Endothelial cell of hepatic sinusoid (primary cell): ENCODE measurements at regions not wholly inside any gene's neighbourhood (a gene's known extent, or its start where the extent isn't known, plus 50 kb on each side); places are given as distances from the start of the nearest gene placed in this dataset.
"Not testable (repeated sequence)": the region's sequence is repeated elsewhere in the genome, so short reads cannot be mapped to it uniquely, and the experiment has no call there.

Experiments
- in situ Hi-C: cut with HindIII; loops from 2 replicates; pipeline ENCODE4 v1.10.0; 2017; ENCODE audit warnings: low sequenced_read_pairs

DNA sequence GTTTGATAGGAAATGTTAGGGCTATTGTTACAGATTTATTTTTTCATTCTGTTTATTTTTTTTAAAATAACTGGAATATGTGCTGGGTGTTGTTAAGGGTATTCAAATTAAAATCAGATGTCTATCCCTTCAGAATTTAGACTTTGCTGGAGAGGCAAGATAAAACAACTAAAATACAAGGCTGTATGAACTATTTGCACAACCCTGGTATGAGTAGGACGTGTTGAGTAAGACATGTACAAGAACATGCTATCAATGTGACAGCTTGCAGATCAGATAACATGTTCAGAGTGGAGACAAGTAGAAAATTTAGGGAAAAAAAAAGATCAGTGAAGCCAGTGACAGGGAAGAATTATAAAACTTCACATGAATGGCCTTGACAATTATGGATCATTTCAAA, 853.5 kb downstream of the METTL15 start:
- in situ Hi-C loops, result no loop called here

DNA sequence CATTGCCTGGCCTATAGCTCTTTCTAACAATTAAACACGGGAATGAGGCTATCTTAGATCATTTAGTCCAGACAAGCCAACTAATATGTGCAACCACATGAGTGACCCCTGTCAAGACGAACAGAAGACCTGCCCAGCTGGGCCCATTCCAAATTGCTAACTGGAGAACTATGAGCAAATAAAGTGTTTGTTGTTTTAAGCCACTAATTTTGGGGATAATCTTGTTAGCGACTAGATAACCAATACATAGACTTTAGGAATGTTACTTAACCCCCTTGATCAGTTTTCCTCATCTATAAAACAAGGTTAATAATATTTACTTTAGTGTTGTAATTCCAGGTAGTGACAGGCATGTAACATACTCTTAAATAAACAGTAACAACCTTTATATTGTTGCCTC, 848.3 kb downstream of the METTL15 start:
- in situ Hi-C loops, result no loop called here

DNA sequence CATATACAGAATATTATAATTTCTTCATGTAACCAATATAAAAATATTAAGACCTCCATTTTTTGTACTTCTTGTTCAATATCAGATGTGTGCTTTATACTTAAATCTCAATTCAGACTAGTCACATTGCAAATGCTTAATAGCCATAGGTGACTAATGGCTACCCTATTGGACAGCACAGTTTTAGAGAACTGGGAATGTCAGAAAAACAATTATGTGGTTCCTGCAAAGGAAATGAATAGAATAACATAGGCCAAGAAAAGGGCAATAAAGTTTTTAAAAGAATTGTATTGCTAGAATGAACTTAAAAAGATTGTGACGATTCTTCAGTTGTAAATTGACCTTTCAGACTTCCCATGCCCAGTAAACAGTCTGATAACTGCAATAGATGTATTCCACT, 843.0 kb downstream of the METTL15 start:
- in situ Hi-C loops, result no loop called here

DNA sequence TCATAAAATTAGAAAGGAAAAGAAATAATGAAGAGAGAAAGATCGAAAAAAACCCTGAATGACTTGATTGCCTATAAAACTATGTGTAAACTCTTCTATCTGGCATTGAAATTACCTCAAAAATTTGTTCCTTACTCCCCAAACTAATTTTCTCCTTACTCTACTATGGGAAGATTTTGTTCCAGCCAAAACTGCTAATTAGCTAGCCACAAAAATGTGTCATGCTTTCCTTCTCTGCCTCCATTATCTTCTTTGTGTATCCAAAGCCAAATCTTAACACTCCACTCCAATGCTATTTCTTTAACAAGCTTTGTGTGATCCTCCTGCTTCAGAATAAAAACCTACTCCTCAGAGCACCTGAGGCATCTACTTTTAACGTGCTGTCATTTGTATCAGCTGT, 831.2 kb downstream of the METTL15 start:
- in situ Hi-C loops, result no loop called here

DNA sequence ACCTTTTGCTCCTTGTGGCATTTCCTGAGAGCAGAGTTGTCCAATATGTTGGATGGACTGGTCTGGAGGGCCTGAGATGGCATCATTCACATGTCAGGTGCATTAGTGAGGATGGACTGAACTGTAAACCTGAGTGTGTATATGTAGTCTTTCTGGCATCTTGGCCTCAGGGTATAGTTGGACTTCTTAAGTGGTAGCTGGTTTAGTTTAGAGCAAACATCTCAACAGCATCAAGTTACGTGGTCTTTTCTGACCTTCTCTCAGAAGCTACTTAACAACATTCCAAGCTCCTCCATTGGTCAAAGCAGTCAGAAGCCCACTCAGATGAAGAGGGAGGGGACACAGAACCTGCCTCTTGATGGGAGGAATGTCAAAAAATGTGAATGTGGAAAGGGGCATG, 829.9 kb downstream of the METTL15 start:
- in situ Hi-C loops, result no loop called here

DNA sequence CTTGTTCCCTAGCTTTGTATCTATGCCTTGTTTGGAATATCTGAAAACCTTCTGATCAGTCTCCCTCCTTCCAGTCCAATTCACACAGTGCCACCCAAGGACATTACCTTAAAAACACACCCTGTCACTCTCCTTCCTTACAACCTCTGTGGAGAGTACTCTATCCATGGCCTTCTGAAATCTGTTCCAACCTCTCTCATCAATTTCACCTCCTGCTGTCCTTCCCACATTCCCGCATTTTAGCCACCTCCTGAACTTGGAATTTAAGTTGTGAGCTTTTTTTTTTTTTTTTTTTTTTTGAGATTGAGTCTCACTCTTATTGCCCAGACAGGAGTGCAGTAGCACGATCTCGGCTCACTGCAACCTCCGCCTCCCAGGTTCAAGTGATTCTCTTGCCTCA, 824.8 kb downstream of the METTL15 start:
- in situ Hi-C loops, result no loop called here

DNA sequence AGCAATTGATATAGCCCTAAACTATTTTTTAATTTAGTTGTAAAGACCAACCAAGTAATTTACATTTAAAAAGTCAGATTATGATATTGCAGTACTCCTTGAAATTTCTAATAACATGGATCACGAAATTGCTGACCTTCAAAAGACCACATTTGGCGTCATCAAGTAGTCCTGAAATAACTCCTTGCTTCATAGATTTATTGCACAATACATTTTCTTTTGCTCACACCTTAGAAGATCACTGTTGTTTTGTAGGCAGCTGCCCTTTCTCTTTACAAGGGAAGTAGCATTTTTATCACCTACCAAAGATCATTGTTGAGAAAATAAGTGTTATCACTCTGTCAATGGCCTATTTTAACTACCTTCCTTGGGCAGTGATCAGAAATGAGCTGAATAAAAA, 815.8 kb downstream of the METTL15 start:
- in situ Hi-C loops, result no loop called here

DNA sequence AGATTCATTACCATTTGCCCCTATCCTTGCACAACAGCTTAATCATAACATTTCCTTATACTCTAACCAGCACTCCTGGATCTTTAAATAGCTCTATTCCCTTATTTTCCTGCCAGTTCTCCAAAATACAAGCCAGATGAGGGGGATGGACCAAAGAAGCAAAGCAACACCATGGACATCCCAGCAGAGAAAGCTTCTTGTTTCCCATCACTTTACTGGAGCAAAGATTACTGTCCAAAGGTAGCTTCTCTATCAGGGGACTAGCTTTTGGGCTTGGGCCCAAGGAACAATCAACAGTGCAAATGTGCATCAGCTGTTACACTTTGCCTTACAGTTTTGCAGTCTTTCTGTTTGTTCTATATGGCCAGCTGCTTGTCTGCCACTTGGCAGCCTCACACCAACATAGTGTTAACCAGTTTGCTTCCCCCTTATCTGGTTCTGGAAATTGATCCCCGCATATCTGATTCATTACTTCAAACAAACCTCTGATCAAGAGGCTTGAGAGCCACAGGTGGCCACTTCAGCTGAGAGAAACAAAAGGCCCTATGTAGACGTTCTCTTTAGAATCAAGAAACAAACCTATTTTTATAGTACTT, 814.3 kb downstream of the METTL15 start:
- in situ Hi-C loops, result no loop called here

DNA sequence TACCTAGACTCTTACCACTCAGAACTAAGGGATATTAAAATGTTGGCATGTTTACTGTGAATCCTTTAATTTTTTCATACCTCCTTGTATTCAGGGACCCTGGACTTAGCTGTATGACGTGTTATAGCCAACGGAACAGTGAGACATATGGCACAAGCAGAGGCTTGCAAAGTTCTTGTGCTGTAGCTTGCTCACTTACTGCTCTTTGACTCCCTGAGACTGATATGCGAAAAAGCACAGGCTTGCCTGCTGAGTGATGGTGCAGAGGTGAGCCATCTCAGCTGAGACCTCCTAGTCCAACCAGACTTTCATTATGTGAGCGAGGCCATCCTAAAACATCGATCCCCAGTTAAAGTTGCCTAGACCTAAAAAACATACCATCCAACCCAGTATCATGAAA, 811.0 kb downstream of the METTL15 start:
- in situ Hi-C loops, result no loop called here

DNA sequence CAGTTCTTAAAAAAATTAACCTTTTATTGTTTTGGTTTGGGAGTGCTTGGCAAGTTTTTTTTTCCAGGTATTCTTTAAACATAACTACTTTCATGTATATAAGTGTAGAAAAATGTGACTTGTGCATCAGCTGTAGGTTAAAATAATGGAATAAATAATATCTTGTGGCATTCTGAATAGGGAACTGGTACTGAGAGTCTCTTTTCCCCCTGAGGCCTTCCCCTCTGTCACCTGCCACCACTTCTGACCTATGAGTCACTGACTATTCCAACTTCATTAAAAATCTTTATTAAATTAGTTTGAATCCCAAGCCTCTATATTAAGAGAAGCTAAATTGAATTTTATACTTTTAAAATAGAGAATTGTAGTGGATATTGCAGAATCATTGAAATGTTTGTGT, 805.7 kb downstream of the METTL15 start:
- in situ Hi-C loops, result no loop called here

DNA sequence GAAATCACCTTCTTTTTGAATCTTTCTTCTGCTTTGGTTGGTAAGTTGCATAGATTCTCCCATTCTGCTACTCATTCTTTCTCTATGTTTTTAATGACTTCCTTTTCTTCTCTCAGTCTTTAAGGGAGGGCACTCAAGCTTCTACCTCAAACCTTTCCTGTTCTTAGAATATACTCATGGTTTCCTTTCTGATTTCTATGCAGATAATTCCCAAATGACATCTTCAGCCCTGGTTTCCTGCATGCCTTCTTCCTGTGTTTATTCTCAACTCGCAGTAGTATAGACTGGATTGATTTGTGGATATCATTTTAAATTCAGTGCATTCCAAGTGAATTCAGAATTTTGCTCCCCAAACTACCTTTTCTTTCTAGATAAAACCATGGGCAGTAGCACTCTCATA, 803.6 kb downstream of the METTL15 start:
- in situ Hi-C loops, result no loop called here

DNA sequence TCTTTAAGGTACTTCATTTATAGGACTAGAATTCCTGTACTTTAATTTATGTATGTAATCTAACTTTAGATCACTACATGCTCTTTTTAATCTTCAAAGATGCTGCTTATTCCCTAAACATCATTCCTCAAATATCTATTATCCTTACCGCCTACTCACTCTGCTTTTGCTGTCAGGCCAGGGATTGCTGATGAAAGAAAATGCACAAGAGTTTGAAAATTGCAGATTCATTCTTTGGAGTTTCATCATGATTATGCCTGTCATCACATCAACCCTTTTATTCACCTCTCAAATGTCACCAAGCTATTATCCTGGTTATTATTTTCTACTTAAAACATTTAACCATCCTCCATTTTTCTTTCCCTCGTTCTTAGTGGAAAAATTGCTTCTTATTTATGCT, 802.7 kb downstream of the METTL15 start:
- in situ Hi-C loops, result no loop called here

DNA sequence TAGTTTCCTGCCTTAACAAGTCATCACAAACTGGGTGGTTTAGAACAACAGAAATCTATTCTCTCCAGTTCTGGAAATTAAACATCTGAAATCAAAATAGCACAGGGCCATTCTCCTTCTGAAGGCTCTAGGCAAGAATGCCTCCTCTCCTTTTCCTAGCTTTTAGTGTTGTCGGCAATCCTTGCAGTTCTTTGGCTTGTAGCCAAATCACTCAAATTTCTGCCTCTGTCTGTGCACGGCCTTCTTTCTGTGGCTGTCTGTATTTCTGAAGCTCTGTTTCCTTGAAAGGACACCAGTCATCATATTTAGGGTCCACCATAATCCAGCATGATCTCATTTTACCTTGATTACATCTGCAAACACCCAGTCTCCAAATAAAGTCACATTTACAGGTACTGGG, 795.5 kb downstream of the METTL15 start:
- in situ Hi-C loops, result no loop called here

DNA sequence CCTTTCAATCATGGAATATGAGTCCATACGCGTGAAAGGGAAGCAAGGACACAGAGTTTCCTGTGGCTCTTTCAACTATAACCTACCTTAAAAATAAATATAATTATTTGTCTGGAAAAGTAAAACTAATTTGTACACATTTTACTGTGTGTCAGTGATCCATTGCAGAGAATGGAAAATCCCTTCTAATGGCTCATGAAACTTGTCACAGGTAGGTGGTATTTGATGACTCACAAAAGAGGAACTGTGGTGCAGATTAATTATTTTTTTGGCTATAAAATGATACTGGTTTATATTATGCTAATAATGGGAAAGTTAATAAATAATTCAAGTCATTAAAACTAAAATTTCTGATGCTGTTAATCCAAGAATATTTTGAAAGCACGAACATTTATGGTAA, 792.2 kb downstream of the METTL15 start:
- in situ Hi-C loops, result no loop called here

DNA sequence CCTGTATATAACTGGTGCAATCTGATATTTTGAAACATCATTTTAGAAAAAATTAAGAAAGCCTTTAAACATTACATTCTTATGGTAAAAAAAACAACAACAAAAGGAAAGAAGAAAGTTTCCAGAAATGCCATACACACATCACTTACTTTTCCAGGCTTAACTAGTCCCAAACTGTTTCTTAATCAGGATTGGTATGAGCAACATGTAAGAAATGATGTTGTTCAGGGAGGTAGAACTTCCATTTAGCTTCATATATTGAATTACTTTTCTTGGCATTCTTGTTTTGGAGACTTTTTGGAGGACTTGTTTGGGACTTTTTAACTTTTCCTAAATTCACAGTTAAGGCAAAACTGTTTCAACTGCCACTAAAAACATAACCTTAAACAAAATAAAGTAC, 791.5 kb downstream of the METTL15 start:
- in situ Hi-C loops, result no loop called here

DNA sequence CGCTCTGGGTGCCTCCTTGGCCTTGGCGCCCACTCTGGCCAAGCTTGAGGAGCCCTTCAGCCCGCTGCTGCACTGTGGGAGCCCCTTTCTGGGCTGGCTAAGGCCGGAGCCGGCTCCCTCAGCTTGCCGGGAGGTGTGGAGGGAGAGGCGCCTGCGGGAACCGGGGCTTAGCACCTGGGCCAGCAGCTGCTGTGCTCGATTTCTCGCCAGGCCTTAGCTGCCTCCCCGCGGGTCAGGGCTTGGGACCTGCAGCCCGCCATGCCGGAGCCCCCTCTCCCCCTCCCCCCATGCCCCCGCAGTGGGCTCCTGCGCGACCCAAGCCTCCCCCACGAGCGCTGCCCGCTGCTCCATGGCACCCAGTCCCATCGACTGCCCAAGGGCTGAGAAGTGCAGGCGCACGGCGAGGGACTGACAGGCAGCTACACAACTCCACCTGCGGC, 782.4 kb downstream of the METTL15 start:
- in situ Hi-C loops, result not testable (repeated sequence)

DNA sequence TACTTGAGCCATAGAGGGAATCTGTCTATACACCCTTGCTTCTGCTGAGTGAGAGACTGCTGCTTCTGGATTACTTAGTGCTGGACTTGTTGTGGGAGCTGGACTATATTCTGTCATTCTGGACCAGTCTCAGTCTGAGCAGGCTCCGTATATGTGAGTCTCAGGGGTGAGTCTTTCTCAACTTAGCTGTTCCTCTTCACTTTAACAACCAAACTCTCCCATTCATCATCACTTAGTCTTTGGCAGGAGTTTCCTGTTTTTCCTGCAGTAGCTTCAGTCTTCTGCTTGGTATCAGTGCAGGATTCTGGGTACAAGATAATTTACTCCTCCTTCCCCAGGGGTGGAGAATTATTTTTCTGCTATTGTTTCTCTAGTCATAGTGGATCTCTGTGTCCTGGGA, 779.5 kb downstream of the METTL15 start:
- in situ Hi-C loops, result no loop called here

DNA sequence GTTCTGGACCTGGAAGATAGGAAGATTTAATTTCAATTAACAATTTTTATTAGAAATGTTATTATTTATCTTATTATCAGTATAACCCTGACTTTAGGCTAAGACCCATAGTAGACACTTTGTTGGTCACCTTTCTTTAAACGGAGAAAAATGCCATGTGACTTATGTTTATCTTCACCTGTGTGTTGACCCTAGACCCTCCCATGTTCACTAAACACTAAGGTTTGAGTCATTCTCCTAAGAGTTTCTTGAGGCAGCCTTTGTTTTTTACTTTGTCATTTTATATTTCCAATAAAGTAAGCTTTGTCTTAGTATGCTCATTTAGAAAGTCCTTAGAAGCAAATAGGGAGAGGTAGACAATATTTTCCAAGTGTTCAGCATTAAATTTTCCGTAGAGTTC, 771.7 kb downstream of the METTL15 start:
- in situ Hi-C loops, result no loop called here

DNA sequence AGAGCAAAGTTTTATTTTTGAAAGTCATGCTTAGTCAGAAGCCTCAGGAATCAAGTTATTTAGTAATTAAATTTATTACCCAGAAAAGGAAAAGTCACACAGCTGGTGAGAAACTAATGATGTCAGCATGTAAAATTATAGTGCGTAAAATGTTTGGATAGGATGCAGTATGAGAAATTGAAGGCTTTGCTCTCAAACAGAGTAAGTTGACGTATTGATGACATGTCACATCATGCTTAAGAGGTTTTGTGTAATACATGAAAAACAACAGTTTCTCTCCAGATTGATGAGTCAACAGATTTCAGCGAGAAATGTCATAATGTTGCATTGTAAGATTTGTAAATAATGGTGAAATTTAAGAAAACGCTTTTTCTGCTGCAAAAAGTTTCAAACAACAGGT, 769.8 kb downstream of the METTL15 start:
- in situ Hi-C loops, result no loop called here

DNA sequence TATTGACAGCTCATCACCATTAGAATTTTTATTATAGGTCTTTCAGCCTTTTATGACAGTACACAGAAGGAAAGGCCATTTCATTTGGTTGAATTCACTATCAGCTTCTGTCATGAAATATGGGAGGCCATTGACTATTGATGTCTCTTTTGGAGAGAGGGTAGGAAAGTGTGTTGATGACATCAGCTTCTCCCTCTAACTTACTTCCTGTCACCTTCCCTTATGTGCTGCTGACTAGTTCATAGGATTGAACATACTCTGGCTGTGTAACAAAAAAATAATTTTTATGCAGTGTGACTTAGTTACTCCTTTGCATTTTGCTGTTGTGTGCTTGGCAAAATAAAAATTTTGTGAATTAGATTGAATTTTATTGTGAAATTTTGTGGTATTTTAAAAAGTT, 769.2 kb downstream of the METTL15 start:
- in situ Hi-C loops, result no loop called here

DNA sequence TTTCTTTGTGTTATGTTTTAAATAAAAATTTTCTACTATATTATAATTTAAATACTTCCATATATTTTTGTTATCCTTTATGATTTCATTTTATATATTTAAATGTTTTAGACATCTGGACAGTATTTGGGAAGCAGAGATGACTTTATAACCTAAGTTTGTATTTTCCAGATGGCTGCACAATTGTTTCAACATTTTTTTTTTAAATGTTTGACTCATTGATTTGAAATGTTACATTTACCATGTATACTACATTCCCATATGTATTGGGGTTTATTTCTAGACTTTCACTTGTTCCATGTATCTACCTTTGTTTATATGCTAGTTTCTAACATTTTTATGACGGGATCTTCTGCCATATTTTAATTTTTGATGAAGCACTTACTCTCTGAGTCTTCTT, 766.5 kb downstream of the METTL15 start:
- in situ Hi-C loops, result no loop called here

DNA sequence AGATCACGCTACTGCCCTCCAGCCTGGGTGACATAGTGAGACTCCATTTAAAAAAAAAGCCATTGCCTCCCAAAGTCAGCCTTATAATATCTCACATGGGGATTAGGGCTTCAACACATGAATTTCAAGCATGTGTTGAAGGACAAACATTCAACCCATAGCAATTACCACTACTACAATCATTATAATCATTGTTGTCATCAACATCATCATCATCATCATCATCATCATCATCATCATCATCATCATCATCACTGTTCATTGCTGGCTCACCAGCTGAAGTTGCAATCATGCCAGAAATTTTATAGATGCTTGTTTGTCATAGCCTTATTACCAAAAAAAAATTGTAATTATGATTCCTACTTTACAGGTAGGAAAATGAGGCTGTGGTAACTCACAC, 762.9 kb downstream of the METTL15 start:
- in situ Hi-C loops, result no loop called here

DNA sequence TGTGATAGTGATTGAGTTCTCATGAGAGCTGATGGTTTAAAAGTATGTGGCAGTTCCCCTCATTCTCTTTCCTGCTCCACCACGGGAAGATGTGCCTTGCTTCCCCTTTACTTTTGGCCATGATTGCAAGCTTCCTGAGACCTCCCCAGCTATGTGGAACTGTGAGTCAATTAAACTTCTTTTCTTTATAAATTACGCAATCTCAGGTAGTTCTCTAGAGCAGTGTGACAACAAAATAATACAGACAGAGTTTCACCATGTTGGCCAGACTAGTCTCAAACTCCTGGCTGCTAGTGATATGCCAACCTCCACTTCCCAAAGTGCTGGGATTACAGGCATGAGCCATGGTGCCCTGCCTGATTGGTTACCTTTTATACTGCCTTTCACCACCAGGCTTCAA, 755.2 kb downstream of the METTL15 start:
- in situ Hi-C loops, result no loop called here

DNA sequence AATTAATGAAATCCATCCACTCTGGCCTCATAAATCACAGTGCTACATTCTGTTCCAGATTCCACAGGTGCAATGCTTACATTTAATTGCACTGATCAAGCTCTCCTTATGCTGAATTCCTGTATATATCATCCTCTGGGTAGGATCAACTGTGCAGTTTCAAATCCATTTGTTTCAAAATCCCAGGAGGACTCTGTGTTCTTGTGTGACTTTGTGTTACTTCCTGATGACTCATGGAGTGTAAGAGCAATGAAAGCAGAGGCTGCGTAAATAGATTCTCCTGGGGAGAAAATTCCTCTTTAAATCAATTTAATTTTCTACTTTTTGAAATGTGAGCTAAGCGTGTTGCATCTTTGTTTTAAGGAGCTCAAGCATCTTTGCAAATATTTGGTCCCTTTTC, 752.7 kb downstream of the METTL15 start:
- in situ Hi-C loops, result no loop called here
